ENCODE measurements at regions not wholly inside any gene's neighbourhood (a gene's known extent, or its start where the extent isn't known, plus 50 kb on each side); places are given as distances from the start of the nearest gene placed in this dataset.

- TF ChIP-seq CTCF (IDR thresholded peaks at IDR 0.05; ENCODE audit: insufficient read depth, low read length, poor library complexity, severe bottlenecking): no peak
- H3K4me3 ChIP-seq (ENCODE audit: low read depth, low read length): no peak overlapping the region
- no peak for DNase-seq (ENCODE audit: low read depth)
- H3K27me3 ChIP-seq (ENCODE audit: control insufficient read depth, insufficient read depth, low read length): no peaks in the 10 kb centered on the region
- no peaks in the 10 kb centered on the region for H3K36me3 ChIP-seq (ENCODE audit: control insufficient read depth, insufficient read depth, low read length)
Measured at GRCh38 chr14:38070061-38070588, 137.6 kb upstream of the SSTR1 start.

- TF ChIP-seq CTCF (IDR thresholded peaks at IDR 0.05; ENCODE audit: insufficient read depth, low read length, poor library complexity, severe bottlenecking): no peak
- Histone ChIP-seq H3K4me3 (ENCODE audit: low read depth, low read length) (no peak overlapping the region), H3K36me3 (ENCODE audit: control insufficient read depth, insufficient read depth, low read length) (no peaks in the 10 kb centered on the region), H3K27me3 (ENCODE audit: control insufficient read depth, insufficient read depth, low read length) (no peaks in the 10 kb centered on the region)
- no peak for DNase-seq (ENCODE audit: low read depth)
Measured at GRCh38 chr14:38073641-38074040, 134.1 kb upstream of the SSTR1 start.

- H3K27me3 ChIP-seq (ENCODE audit: control insufficient read depth, insufficient read depth, low read length): no peaks in the 10 kb centered on the region
- DNase-seq (ENCODE audit: low read depth): no peak
- no peak overlapping the region for H3K4me3 ChIP-seq (ENCODE audit: low read depth, low read length)
- TF ChIP-seq CTCF (IDR thresholded peaks at IDR 0.05; ENCODE audit: insufficient read depth, low read length, poor library complexity, severe bottlenecking): no peak
- no peaks in the 10 kb centered on the region for H3K36me3 ChIP-seq (ENCODE audit: control insufficient read depth, insufficient read depth, low read length)
Measured at GRCh38 chr14:38074081-38074480, 133.6 kb upstream of the SSTR1 start.

- DNase-seq (ENCODE audit: low read depth): no peak
- no peaks in the 10 kb centered on the region for H3K27me3 ChIP-seq (ENCODE audit: control insufficient read depth, insufficient read depth, low read length)
- no peak overlapping the region for H3K4me3 ChIP-seq (ENCODE audit: low read depth, low read length)
- H3K36me3 ChIP-seq (ENCODE audit: control insufficient read depth, insufficient read depth, low read length): no peaks in the 10 kb centered on the region
- TF ChIP-seq CTCF (IDR thresholded peaks at IDR 0.05; ENCODE audit: insufficient read depth, low read length, poor library complexity, severe bottlenecking): no peak
Measured at GRCh38 chr14:38074754-38075153, 132.9 kb upstream of the SSTR1 start.

GRCh38 chr14:38078393-38078792 is 129.3 kb upstream of the SSTR1 start:
- H3K27me3 ChIP-seq (ENCODE audit: control insufficient read depth, insufficient read depth, low read length): no peaks in the 10 kb centered on the region
- no peak for TF ChIP-seq CTCF (IDR thresholded peaks at IDR 0.05; ENCODE audit: insufficient read depth, low read length, poor library complexity, severe bottlenecking)
- H3K4me3 ChIP-seq (ENCODE audit: low read depth, low read length): no peak overlapping the region
- no peaks in the 10 kb centered on the region for H3K36me3 ChIP-seq (ENCODE audit: control insufficient read depth, insufficient read depth, low read length)
- DNase-seq (ENCODE audit: low read depth): no peak

- H3K36me3 ChIP-seq (ENCODE audit: control insufficient read depth, insufficient read depth, low read length): no peaks in the 10 kb centered on the region
Measured at GRCh38 chr14:38079268-38079667, 128.4 kb upstream of the SSTR1 start.

More at GRCh38 chr14:38079268-38079667, 128.4 kb upstream of the SSTR1 start:
- TF ChIP-seq CTCF (IDR thresholded peaks at IDR 0.05; ENCODE audit: insufficient read depth, low read length, poor library complexity, severe bottlenecking): no peak
- DNase-seq (ENCODE audit: low read depth): peak; percentile 82
- Histone ChIP-seq H3K27me3 (ENCODE audit: control insufficient read depth, insufficient read depth, low read length) (no peaks in the 10 kb centered on the region), H3K4me3 (ENCODE audit: low read depth, low read length) (no peak overlapping the region)

All from kidney epithelial cell (primary cell).